GM19455 (cell line): ENCODE measurements at regions not wholly inside any gene's neighbourhood (a gene's known extent, or its start where the extent isn't known, plus 50 kb on each side); places are given as distances from the start of the nearest gene placed in this dataset.

ENCODE experiments used
- ATAC-seq: cut with Tn5 transposase; IDR thresholded peaks from one replicate; pipeline ENCODE4 v1.9.1; 2021; ENCODE audit not compliant: unreplicated experiment

DNA sequence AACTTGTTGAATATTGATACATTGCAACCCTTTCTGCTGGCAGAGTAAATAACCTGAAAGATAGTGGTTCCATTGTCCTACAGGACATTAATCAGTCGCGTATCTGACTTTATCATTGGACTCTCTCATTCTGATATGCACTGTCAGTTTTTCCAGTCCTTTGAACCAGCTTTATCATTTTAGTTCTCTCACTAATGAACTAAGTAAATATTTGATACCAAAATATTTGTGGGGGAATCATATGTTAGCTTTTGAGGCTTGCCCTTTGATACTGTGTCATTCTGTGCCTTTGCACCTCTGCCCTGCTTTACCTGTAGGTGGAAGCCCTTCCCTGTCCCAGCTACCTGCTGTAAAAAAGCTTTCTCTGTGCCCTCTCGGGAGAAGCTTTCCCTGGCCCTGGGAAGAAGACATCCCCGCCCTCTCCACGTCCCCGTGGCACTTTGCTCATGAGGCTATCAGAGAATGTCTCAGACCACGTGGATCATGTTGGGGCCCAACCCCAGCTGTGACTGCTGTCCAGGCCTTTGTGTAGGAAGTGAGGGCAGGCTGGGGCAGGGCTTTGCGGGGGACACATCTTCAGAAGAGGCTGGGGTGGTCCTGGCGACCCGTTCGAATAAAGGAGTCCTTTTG lies 117.8 kb upstream of the NXT1 start:
- ATAC-seq, result no peak

DNA sequence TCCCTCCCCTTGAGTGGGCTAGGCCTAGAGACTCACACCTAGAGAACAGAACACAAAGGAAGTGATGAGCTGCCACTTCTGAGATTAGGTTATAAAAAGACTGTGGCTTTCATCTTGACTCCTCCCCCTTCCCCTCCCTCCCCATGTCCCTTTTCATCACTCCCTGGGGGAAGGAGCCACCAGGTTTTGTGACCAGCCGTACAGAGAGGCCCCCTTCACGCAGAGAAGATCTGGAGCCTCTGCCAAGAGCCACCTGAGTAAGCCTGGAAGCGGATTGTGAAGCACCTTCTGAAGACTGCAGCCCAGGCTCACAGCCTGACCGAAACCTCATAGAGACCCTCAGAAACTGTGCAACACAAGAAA lies 118.4 kb upstream of the NXT1 start:
- ATAC-seq, result no peak

DNA sequence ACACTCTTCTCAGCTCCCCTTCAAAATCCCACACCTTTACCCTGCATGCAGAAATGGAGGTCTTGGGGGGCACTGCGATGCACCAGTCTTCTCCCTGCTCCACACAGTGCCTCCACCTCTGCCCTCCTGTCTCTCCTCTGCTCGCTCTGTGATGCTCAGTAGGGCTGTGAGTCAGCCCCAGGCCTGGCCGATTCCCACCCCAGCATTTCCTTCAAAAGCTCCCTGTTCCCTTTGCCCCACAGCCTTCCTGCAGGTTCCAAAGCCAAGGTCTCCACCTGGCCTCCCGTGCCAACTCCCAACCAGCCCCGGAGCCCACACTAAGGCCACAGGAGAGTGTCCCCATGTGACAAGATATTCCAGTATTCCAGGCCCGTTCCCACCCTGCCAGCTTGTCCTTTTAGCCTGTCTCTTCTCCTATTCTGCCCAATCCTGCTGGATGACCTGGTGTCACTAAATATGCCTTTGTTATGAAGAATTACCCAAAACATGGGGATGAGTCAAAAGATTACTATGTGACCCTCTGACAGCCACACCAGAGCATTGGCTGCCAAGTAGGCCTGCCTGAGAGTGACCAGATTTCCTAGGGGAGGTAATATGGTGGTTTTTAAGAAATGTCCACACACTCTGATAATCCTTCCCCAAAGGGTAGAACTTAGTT lies 118.9 kb upstream of the NXT1 start:
- ATAC-seq, result no peak

DNA sequence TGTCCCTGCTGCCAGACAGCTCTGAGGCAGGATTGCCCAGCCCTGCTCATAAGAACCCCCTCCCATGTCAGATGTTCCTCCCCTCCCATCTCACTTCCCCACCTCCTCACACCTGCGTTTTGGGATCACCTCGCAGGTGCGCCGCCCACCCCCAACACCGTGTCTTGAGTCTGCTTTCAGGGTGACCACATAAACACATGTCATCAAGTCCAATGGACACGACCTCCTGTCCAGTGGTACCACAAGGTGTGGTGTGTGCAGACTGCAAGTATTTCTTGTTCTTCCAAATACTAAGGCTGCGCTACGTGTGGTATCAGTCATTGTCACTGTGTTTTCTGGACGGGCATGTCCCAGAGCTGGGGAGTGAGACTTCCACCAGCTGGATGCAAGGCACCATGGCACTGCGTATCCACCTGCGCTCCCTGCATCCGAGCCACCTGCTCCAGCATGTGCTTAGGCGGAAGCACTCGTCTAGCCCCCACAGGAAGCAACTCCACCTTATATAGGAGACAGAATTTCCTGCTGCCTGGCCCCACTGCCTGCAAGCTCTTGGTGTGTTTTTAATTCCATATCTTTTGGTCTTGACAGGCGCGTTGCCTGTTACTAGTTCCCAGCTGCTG lies 119.7 kb upstream of the NXT1 start:
- no peak for ATAC-seq

DNA sequence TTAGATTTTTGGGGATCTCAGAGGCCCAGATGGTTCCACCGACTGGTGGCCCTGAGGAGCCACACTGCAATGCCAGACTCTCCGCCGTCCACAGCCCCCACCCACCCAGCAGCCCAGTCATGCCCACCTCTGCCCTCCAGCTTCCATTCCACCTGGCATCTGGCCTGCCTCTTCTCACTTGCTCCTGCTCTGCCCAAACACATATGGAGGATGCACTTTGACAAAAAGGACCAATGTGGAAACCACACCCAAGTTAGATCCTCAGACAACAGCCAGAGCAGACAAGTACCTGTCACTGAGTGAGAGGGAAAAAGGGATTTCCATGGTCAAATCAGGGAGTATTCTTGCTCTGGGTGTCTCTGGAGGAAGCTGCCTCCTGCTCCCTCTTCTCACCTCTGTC lies 120.6 kb upstream of the NXT1 start:
- no peak for ATAC-seq

DNA sequence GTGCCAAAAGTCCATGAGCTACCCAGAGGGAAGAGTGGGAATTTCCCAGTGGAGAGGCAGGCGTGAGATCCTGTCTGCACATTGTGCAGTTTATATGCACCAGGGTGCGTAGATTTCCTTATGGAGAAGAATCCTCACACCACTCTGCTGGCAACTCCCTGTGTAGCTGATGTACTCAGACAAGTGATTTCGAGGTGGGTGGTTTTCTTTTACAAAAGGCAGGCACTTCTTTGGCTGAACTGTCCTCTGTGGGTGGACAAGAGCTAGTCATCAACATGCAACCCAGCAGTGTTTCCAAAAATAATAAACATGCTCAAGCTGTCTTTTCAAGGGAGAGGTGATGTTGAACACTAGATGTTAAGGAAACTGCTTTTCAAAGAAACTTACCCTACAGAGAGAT lies 121.7 kb upstream of the NXT1 start:
- ATAC-seq, result no peak

DNA sequence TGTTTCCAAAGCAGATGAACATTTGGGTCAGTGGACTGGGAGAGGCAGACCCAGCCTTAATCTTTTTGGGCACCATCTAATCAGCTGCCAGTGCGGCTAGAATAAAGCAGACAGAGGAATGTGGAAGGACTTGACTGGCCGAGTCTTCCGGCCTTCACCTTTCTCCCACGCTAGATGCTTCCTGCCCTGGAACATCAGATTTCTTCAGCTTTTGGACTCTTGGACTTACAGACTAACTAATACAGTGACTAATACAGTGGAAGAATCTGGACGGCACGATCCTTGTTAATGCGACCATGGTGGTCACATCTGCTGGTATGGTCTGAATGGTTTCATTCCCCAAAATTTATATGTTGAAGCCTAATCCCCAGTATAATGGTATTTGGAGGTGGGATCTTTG lies 122.6 kb upstream of the NXT1 start:
- no peak for ATAC-seq

DNA sequence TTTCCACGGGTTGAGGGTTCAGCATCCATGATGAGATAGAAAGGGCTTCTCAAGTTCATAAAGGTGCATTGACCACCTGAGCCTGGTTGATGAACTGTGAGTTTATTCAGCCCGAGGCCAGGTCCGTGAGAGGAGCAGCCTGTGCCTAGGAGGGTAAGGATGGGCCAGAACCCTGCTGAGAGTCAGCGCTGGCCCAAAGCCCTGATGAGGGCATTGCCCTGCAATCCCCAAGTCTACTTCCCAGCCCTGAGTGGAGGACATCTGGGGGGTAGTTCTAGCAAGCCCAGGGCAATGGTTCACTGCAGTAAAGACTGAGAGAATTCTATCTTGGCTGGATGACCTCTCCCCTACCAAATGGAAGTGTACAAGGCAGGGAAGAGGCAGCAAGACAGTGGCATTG lies 123.3 kb upstream of the NXT1 start:
- no peak for ATAC-seq

DNA sequence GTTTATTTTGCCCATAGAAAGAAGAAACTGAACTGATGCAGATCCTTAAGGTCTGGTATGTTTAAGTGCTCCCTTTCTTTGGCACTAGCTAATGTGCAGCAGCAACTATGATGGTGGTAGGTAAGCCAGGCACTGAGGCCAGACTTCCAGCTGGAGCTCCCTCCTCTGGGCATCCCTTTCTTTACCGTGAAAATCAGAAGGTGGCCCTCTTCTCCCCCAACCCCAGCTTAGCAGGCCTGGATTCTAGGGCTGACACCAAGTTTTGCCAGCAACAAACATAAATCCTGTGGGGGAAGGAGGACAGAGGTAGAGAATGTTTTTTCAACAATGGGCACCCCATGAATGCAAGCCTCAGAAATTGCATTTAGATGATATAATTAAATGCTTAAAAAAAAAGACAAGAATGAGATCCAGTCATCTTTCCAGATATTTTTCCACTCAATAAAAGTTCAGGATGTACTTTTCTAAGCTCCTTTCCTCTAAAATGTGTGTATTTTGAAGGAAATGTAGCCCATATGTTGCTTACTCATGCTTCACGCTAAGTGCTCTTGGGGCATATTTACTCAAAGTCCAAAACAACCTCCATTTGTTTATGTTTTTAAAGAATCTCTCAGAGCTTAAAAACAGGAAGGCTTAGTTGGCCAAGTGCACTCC lies 123.9 kb upstream of the NXT1 start:
- no peak for ATAC-seq

DNA sequence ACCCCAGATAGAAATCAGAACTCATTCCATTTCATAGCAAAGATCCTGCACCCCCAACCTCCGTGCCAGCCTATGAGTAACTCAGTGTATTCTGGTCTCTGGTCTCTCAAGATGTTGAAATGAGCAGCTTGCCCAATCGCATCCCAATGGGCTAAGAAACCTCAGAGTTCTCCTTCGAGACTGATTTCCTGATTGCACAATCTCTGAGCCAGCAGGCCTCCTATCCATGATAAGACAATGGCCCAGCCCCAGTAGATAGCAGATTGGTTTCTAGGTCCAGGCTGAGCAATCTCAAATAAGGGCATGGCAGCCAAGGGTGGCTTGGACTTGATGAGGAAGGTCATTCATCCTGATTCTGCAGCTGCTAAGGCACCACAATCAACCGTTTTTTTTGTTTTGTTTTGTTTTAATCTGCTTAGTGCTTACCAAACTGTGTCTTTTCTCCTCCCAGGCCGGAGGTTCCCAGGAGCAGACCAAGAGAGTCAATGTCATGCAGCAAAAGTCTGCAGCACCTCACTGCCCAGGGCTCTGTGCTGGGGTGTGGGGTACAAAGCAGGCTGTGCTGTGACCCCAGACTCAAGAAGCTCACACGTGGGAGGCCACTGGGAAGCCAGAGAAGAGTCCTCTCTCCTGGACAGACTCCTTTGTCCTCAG lies 125.1 kb upstream of the NXT1 start:
- no peak for ATAC-seq

DNA sequence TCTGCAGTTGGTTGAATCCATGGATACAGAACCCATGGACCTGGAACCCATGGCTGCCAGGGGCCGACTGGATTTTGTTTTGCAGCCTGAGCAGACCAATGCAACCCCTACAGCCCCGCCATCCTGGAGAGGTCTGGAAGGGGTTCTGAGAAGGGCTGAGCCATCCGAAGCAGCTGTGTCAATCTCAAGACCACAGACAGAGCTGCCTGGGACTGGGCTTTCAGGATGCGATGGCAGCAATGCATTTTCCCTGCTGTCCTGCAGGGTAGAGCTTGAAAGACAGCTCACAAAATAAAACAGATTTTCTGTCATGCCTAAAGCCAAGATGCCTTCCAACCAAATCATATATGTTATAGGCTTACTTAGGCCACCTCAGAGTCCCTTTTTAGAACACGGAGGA lies 125.8 kb upstream of the NXT1 start:
- ATAC-seq, result no peak

DNA sequence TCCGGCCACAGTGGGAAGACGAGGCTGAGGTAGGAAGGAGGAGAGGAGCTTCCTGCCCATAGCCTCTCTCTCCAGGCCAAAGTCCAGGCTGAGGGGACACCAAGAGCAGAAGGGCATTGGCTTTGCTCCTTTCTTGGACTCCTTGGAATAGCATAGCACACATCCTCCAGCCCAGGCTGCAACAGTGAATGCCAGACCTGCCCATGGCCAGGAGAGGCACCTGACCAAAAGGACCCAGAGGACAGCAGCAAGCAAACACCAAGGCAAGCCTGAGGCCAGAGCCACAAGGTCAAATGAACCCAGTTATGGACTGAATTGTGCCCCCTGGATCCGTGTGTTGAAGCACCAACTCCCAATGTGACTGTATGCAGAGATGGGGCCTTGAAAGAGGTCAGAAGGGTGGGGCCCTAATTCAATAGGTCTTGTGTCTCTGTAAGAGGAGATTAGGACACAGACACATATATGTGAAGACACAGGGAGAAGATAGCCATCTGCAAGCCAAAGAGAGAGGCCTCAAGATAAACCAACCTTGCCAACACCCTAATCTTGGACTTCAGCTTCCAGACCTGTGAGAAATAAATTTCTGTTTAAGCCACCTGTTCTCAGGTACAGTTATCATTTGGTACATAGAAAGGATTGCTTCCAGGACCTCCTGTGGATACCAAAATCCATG lies 126.5 kb upstream of the NXT1 start:
- ATAC-seq, result no peak

DNA sequence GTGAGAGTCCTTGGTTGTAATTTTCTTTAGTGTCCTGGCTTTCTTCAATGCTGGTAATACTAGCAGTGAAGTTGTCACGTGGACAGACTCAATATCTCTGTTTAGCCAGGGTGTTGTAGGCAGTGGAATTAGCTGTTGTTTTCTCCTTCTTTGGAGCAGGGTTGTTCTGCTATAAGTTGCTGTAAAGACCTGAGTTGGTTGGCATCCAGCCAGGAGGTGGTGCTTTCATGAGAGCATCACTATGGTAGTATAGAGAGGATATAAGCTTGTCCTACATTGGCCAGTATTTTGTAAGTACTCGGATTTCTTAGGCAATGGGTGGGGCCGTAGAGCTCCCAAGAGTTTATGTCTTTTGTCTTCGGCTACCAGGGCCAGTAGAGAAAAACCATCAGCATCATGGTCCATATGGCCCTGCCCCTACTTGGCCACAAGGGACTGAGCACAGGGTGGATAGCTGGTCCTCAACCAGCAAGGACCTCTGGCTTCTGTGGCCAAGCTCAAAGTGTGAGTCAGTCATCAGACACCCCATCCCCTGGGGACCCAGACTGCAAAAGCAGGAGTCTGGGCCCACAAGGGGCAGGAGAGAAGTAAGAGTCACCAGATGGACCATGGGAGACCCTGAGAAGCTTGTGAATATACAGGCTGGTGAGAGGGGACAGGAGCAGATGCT lies 127.9 kb upstream of the NXT1 start:
- ATAC-seq, result no peak

DNA sequence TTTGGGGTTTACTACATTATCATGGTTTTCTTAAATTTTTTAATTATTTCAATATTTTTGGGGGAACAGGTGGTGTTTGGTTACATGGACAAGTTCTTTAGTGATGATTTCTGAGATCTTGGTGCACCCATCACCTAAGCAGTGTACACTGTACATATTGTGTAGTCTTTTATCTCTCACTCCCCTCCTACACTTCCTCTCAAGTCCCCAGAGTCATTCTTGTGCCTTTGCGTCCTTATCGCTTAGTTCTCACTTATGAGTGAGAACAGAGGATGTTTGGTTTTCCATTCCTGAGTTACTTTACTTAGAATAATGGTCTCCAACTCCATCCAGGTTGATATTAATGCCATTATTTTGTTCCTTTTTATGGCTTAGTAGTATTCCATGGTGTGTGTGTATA lies 130.9 kb upstream of the CD93 start:
- no peak for ATAC-seq

DNA sequence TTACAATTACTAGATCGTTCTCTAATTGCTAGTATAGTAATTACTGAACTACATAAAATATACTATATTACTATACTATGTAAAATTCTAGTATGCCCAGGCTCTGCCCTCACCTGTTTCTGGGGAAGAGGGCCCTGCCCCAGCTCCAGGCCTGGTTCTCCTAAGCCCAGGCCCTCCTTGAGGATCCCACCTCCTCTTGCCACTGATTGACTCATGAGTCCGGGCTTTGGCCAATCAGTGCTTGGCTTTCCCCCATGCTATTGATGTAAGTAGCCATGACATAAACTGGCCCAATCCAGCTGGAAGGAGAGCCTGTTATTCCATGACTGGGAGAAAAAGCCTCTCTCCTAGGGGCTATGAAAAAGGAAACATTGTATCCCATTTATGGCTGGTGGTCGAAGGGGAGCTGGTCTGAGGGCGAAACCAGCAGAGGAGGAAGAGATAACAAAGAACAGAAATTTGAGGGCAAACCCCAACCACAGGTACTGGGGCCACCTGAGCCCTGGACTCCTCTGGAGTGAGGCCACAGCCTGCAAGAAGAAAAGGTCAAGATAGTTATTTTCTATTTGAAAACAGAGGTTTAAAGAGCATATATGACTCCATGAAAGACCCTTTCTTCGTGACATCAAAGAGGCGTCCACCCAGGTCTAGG lies 129.3 kb upstream of the CD93 start:
- ATAC-seq, result no peak

DNA sequence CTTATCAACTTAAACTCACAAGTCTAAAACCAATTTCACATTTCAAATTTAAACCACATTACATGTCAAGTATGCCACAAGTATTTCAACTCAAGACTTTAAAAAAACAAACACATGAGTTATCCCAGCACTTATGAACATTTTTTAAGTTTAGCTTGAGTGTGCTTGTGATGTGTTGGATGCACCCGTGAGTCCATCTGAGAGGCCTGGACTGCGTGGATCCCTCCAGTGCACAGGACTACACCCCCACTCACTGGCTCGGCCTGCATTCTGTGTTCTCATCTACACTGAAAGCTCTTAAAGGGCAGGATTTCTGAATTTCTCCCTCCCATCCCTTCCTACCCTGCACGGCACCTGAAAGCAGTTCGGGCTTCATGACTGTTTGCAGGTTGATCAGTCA lies 128.8 kb upstream of the CD93 start:
- ATAC-seq, result no peak

DNA sequence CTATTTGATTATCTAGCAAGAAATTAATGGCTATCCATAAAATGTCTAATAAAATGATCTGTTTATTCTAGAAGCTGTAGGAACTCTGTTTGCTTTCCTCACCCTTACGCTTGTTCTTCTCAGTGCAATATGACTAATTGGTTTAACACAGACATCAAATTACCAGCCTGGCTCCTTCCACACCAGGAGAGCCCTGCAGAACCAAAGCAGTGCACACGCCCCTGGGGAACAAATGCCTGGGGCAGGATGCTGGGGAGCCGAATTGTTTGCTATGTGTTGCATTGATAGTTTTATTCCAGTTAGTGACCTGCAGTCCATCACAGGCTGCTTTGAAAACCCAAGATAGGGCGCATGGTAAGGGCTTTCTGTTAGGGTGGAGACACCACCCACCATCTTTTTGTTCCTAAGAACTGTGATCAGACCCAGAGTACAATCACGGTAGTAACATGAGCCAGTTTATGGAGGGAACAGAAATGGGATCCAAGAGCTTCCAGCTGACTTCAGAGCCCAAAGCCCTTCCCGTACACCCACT lies 126.4 kb upstream of the CD93 start:
- ATAC-seq, result no peak

DNA sequence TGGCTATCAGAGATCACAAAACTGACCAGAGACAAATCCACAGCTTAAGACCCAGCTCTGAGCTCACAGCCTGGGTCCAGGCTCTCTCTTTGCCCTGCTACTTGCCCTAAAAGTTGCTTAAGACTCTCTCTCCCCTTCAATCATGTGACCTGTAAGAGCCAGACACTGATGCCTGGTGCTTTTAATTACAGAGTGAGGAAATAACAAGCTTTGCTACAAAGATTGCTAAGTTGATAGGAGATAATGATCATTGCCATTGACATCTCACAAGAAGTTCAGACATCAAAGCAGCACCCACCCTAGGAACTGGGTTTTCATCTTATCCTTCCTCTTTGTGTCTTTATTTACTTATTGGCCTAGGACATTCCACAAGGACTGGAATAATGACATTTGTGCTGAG lies 125.9 kb upstream of the CD93 start:
- no peak for ATAC-seq

DNA sequence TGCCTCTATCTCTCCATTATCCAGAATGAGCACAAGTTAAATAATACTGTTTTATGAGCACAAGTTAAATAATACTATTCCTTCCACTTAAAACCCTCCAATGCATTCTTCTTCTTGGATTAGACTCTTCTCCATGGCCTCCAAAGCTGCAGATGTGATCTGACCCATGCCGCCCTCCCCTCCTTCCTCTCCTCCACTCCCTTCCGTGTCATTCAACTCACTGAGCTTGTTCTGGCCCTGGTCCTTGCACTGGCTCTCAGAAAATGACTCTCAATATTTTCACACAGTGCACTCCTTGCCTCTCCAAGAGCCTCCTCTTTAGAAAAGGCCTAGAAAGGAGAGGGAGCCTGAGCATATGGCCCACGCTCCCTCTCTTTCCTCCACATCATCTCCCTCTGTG lies 125.0 kb upstream of the CD93 start:
- no peak for ATAC-seq
